Liver (tissue), 8 donors: ENCODE measurements at regions not wholly inside any gene's neighbourhood (a gene's known extent, or its start where the extent isn't known, plus 50 kb on each side); places are given as distances from the start of the nearest gene placed in this dataset.

Experiments
- DNase-seq: peaks from one replicate; pipeline ENCODE4 v3.0.0-alpha.2; 2017; ENCODE audit warnings: low spot score
- H3K27ac ChIP-seq, 2 donors: one replicate each; pipeline ENCODE4 v1.7.0; 2013; ENCODE audit warnings: inconsistent platforms in 2 of 2, low read length in 2 of 2, control low read depth in 1 of 2, low read depth in 1 of 2, mild to moderate bottlenecking in 1 of 2
- H3K27me3 ChIP-seq, 4 donors: one replicate each; pipeline versions ENCODE4 v1.6.1 to v1.7.0; 2013; ENCODE audit warnings: low read length in 3 of 4, inconsistent platforms in 1 of 4, mild to moderate bottlenecking in 1 of 4, moderate library complexity in 1 of 4; ENCODE audit not compliant: control insufficient read depth in 4 of 4, insufficient read depth in 4 of 4
- H3K36me3 ChIP-seq, 4 donors: one replicate each; pipeline versions ENCODE4 v1.6.1 to v1.7.0; 2013; ENCODE audit warnings: low read length in 3 of 4, mild to moderate bottlenecking in 3 of 4, low read depth in 1 of 4, moderate library complexity in 1 of 4; ENCODE audit not compliant: control insufficient read depth in 4 of 4, insufficient read depth in 3 of 4
- H3K4me1 ChIP-seq, 4 donors: one replicate each; pipeline versions ENCODE4 v1.6.1 to v1.7.0; 2013; ENCODE audit warnings: low read length in 3 of 4, mild to moderate bottlenecking in 3 of 4, moderate library complexity in 1 of 4; ENCODE audit not compliant: control insufficient read depth in 4 of 4, insufficient read depth in 4 of 4
- H3K4me3 ChIP-seq, 3 donors: one replicate each; pipeline versions ENCODE4 v1.6.1 to v1.7.0; 2013; ENCODE audit warnings: low read length in 3 of 3, control low read depth in 1 of 3, low read depth in 1 of 3, mild to moderate bottlenecking in 1 of 3
- H3K9ac ChIP-seq, 2 donors: one replicate each; pipeline ENCODE4 v1.7.0; 2013; ENCODE audit warnings: low read length in 2 of 2, mild to moderate bottlenecking in 2 of 2, moderate library complexity in 2 of 2, control low read depth in 1 of 2, low read depth in 1 of 2
- H3K9me3 ChIP-seq, 4 donors: one replicate each; pipeline versions ENCODE4 v1.6.1 to v1.7.0; 2013; ENCODE audit warnings: low read length in 3 of 4; ENCODE audit not compliant: control insufficient read depth in 4 of 4
- EGR1 ChIP-seq, 2 donors: IDR thresholded peaks; 2 replicates each; pipeline ENCODE4 v1.6.1; 2016 to 2018; ENCODE audit warnings: antibody characterized with exemption in 2 of 2, low read depth in 2 of 2
- FOXA2 ChIP-seq: IDR thresholded peaks from 2 replicates; pipeline ENCODE4 v1.6.1; 2016; ENCODE audit warnings: antibody characterized with exemption
- GABPA ChIP-seq, 2 donors: IDR thresholded peaks in 1 of 2; conservative IDR thresholded peaks in 1 of 2; 2 replicates each; pipeline ENCODE4 v1.6.1; 2016; ENCODE audit warnings: antibody characterized with exemption in 2 of 2, mild to moderate bottlenecking in 1 of 2, moderate library complexity in 1 of 2
- JUND ChIP-seq, 2 donors: IDR thresholded peaks; 2 replicates each; pipeline ENCODE4 v1.6.1; 2016; ENCODE audit warnings: antibody characterized with exemption in 2 of 2
- NR2F2 ChIP-seq: IDR thresholded peaks from 2 replicates; pipeline ENCODE4 v1.6.1; 2016; ENCODE audit warnings: antibody characterized with exemption
- RAD21 ChIP-seq, 2 donors: IDR thresholded peaks; 2 replicates each; pipeline ENCODE4 v1.6.1; 2016; ENCODE audit warnings: antibody characterized with exemption in 2 of 2, mild to moderate bottlenecking in 2 of 2
- RXRA ChIP-seq, 2 donors: IDR thresholded peaks; 2 replicates each; pipeline ENCODE4 v1.6.1; 2017 to 2018; ENCODE audit warnings: antibody characterized with exemption in 2 of 2, mild to moderate bottlenecking in 1 of 2
- SP1 ChIP-seq: IDR thresholded peaks from 2 replicates; pipeline ENCODE4 v1.6.1; 2018; ENCODE audit warnings: antibody characterized with exemption, mild to moderate bottlenecking
- TAF1 ChIP-seq: conservative IDR thresholded peaks from 2 replicates; pipeline ENCODE4 v1.6.1; 2016; ENCODE audit warnings: antibody characterized with exemption, mild to moderate bottlenecking
- YY1 ChIP-seq: IDR thresholded peaks from 2 replicates; pipeline ENCODE4 v1.6.1; 2016; ENCODE audit warnings: antibody characterized with exemption, mild to moderate bottlenecking
- WGBS: extraction: QIAGEN DNeasy Blood & Tissue Kit; methylation state at CpG from one replicate; pipeline ENCODE4 v1.1.7; 2013; 5-methylcytosine and 5-hydroxymethylcytosine counted together
- TF ChIP-seq, protein P1 (sequence below): IDR thresholded peaks from 2 replicates; pipeline ENCODE4 v1.6.1; 2016; ENCODE audit warnings: antibody characterized with exemption, mild to moderate bottlenecking
- TF ChIP-seq, protein P2 (sequence below): IDR thresholded peaks from 2 replicates; pipeline ENCODE4 v1.6.1; 2016; ENCODE audit warnings: antibody characterized with exemption
- TF ChIP-seq, protein P3 (sequence below): IDR thresholded peaks from 2 replicates; pipeline ENCODE4 v1.6.1; 2016; ENCODE audit warnings: antibody characterized with exemption
- TF ChIP-seq, protein P4 (sequence below): fragments of 150-350 bp; IDR thresholded peaks from 2 replicates; pipeline ENCODE4 v1.5.1; 2017; ENCODE audit warnings: improper control_type of control experiment, low read depth, low read length; ENCODE audit not compliant: missing input control
- donor health status: healthy.
- donor health status: healthy.
- donor health status: healthy.
- donor health status: healthy.
- donor health status: healthy.

DNA sequence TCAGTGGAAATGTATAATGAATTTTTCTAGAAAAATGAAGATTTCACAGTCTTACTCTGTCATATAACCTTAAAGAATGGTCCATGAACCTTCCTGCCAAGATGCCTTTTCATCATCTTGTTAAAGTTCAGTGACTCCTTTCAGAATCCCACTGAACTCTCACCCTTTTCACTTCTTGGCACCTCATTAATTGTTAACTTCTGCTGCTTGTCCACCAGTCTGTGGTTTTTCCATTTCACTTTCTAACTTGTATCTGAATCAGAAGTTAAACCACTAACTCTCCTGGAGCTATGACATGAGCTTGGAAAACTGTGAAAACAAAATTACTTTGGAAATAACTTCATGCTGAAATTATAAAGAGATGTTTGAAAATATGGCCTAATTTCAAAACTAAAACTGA is 281.2 kb upstream of the ALCAM start:
- H3K27me3 ChIP-seq = no peaks in the 10 kb centered on the region
- H3K4me1 ChIP-seq = no peaks in the 10 kb centered on the region
- H3K9me3 ChIP-seq = no peaks in the 10 kb centered on the region
- no peaks in the 10 kb centered on the region for H3K36me3 ChIP-seq
- no peak overlapping the region for H3K27ac ChIP-seq
- no peak for TF ChIP-seq SP1
- peak in 1 of 2 donors; percentile 15 for TF ChIP-seq RXRA (IDR thresholded peaks at IDR 0.05)
- no peak overlapping the region for H3K9ac ChIP-seq
- H3K4me3 ChIP-seq = no peak overlapping the region
- DNase-seq = no peak

DNA sequence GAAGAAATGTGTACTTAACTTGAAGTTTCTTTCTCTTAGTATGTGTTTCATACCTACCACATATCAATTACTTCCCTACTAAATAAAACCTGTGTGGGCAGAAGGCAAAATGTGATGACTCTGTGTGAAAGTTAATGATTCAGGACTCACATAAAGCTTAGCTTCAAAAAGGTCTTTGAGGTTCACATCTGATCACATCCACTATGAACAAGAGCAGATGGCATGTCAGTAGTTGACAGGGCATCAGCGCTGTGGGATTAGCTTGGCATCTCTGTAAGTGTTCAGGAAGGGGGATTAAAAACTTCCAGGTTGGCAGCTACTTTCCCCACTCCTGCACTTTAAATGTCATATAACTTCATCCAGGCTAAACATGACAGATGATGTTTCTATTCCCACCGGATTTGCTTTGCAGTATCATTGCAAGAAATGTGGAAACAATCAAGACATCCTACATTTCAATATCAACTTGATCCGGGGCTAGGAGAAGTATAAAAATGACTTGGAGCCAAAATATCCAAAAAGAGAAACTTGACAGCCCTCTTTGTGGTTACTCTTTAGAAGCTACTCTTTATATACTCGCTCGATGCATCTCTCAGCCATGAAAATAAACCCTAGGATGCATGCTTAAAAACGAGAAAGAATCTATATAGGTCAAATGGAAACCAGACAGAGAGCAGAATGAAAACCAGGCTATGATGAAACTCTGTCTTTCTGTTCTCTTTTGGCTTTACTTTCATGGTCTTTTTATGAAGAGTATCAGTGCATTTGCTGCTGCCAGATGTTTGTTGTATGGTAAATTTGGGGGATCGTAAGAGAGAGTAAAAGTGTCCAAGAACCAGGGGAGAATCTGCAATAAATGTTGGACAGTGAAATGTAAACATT is 273.1 kb upstream of the ALCAM start:
- WGBS = 73% methylated on average over 7 of the region's 7 CpGs

More for the DNA sequence above, 273.1 kb upstream of the ALCAM start:
- Histone ChIP-seq H3K9ac (no peak overlapping the region), H3K36me3 (no peaks in the 10 kb centered on the region), H3K4me1 (no peaks in the 10 kb centered on the region), H3K27me3 (no peaks in the 10 kb centered on the region), H3K9me3 (peaks cover 0 to 7% (median under 1%) of the 10 kb centered on the region in 4 donors), H3K4me3 (no peak overlapping the region), H3K27ac (no peak overlapping the region)
- DNase-seq = no peak
- TF ChIP-seq SP1 = no peak
- no peak for TF ChIP-seq EGR1 (IDR thresholded peaks at IDR 0.05; ENCODE audit: low read depth in 2 of 2)
- no peak for TF ChIP-seq TAF1
- no peak for TF ChIP-seq RXRA (IDR thresholded peaks at IDR 0.05)
- TF ChIP-seq, protein P1, sequence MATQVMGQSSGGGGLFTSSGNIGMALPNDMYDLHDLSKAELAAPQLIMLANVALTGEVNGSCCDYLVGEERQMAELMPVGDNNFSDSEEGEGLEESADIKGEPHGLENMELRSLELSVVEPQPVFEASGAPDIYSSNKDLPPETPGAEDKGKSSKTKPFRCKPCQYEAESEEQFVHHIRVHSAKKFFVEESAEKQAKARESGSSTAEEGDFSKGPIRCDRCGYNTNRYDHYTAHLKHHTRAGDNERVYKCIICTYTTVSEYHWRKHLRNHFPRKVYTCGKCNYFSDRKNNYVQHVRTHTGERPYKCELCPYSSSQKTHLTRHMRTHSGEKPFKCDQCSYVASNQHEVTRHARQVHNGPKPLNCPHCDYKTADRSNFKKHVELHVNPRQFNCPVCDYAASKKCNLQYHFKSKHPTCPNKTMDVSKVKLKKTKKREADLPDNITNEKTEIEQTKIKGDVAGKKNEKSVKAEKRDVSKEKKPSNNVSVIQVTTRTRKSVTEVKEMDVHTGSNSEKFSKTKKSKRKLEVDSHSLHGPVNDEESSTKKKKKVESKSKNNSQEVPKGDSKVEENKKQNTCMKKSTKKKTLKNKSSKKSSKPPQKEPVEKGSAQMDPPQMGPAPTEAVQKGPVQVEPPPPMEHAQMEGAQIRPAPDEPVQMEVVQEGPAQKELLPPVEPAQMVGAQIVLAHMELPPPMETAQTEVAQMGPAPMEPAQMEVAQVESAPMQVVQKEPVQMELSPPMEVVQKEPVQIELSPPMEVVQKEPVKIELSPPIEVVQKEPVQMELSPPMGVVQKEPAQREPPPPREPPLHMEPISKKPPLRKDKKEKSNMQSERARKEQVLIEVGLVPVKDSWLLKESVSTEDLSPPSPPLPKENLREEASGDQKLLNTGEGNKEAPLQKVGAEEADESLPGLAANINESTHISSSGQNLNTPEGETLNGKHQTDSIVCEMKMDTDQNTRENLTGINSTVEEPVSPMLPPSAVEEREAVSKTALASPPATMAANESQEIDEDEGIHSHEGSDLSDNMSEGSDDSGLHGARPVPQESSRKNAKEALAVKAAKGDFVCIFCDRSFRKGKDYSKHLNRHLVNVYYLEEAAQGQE = no peak
- TF ChIP-seq YY1 = no peak
- TF ChIP-seq, protein P2, sequence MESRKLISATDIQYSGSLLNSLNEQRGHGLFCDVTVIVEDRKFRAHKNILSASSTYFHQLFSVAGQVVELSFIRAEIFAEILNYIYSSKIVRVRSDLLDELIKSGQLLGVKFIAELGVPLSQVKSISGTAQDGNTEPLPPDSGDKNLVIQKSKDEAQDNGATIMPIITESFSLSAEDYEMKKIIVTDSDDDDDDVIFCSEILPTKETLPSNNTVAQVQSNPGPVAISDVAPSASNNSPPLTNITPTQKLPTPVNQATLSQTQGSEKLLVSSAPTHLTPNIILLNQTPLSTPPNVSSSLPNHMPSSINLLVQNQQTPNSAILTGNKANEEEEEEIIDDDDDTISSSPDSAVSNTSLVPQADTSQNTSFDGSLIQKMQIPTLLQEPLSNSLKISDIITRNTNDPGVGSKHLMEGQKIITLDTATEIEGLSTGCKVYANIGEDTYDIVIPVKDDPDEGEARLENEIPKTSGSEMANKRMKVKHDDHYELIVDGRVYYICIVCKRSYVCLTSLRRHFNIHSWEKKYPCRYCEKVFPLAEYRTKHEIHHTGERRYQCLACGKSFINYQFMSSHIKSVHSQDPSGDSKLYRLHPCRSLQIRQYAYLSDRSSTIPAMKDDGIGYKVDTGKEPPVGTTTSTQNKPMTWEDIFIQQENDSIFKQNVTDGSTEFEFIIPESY = no peak
- no peak for TF ChIP-seq JUND (IDR thresholded peaks at IDR 0.05)
- no peak for TF ChIP-seq GABPA (IDR thresholded peaks at IDR 0.05 in 1 of 2, conservative IDR thresholded peaks at IDR 0.05 in 1 of 2)
- TF ChIP-seq FOXA2 = no peak
- no peak for TF ChIP-seq NR2F2
- TF ChIP-seq RAD21 (IDR thresholded peaks at IDR 0.05) = no peak
- TF ChIP-seq, protein P3, sequence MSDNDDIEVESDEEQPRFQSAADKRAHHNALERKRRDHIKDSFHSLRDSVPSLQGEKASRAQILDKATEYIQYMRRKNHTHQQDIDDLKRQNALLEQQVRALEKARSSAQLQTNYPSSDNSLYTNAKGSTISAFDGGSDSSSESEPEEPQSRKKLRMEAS = no peak
- TF ChIP-seq, protein P4, sequence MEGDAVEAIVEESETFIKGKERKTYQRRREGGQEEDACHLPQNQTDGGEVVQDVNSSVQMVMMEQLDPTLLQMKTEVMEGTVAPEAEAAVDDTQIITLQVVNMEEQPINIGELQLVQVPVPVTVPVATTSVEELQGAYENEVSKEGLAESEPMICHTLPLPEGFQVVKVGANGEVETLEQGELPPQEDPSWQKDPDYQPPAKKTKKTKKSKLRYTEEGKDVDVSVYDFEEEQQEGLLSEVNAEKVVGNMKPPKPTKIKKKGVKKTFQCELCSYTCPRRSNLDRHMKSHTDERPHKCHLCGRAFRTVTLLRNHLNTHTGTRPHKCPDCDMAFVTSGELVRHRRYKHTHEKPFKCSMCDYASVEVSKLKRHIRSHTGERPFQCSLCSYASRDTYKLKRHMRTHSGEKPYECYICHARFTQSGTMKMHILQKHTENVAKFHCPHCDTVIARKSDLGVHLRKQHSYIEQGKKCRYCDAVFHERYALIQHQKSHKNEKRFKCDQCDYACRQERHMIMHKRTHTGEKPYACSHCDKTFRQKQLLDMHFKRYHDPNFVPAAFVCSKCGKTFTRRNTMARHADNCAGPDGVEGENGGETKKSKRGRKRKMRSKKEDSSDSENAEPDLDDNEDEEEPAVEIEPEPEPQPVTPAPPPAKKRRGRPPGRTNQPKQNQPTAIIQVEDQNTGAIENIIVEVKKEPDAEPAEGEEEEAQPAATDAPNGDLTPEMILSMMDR = no peak
